Activated naive CD4-positive, alpha-beta T cell treated with anti-CD3 and anti-CD28 coated beads, Interleukin-2, amount 10 ng/mL, durations not matched to agents 7 days and 5 days (primary cell): ENCODE measurements at regions not wholly inside any gene's neighbourhood (a gene's known extent, or its start where the extent isn't known, plus 50 kb on each side); places are given as distances from the start of the nearest gene placed in this dataset.

Experiments
- CTCF ChIA-PET: fragments of 350-600 bp; sonication (Branson Sonifier 250); formaldehyde crosslinking; loops from one replicate; lab custom pipeline; 2021; ENCODE audit warnings: antibody characterized with exemption; lab: Charles Lee
- DNase-seq: peaks from one replicate; pipeline ENCODE4 v3.0.0-alpha.2; 2020
- H3K27ac Mint-ChIP-seq: one replicate; pipeline ENCODE4 v1.8.0; 2021; ENCODE audit warnings: mild to moderate bottlenecking, moderate library complexity, mixed read lengths
- H3K27me3 Mint-ChIP-seq: one replicate; pipeline ENCODE4 v1.8.0; 2021; ENCODE audit warnings: mild to moderate bottlenecking, mixed read lengths
- H3K36me3 Mint-ChIP-seq: one replicate; pipeline ENCODE4 v1.8.0; 2021; ENCODE audit warnings: mixed read lengths
- H3K4me1 Mint-ChIP-seq: one replicate; pipeline ENCODE4 v1.8.0; 2021; ENCODE audit warnings: mixed read lengths
- H3K4me3 Mint-ChIP-seq: one replicate; pipeline ENCODE4 v1.8.0; 2021; ENCODE audit warnings: mild to moderate bottlenecking, moderate library complexity, mixed read lengths
- H3K9me3 Mint-ChIP-seq: one replicate; pipeline ENCODE4 v1.8.0; 2021; ENCODE audit warnings: mixed read lengths

DNA sequence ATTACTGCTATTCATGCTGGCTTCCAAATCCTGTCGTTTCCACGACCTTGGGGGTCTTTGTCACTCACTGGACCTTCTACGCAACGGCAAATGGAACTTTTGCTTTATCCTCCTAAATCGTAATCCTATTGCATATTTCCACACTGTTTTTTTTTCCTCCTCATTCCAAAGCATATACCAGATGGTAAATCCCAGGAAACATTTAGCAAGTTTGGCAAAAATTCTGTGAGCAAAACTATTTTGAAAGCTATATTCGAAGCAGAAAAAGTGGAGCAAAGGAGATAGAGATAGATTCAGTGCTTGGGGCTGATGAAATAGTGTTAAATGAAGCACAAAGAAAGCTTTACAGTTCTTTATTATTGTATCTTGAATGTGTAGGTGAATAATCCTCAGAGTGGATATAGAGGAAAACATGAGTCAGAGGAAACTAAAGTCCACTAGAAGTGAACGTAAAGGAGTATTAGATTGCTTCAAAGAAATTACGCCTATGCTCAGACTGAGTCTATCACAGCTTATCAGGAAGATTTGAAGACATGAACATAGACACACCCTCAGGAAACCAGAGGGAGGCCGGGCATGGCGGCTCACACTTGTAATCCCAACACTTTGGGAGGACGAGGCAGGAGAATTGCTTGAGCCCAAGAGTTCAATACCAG is 50.2 kb upstream of the FAM9A start:
- no peak for DNase-seq
- CTCF ChIA-PET = no interaction called here

More for the DNA sequence above, 50.2 kb upstream of the FAM9A start:
- H3K4me3 Mint-ChIP-seq = no peak overlapping the region
- no peak overlapping the region for H3K27ac Mint-ChIP-seq
- H3K4me1 Mint-ChIP-seq = no peaks in the 10 kb centered on the region
- H3K9me3 Mint-ChIP-seq = no peaks in the 10 kb centered on the region
- no peaks in the 10 kb centered on the region for H3K36me3 Mint-ChIP-seq
- no peaks in the 10 kb centered on the region for H3K27me3 Mint-ChIP-seq
